NOMO-1 treated with DMSO at 0.1 percent for 48 hours (cell line): ENCODE measurements at regions not wholly inside any gene's neighbourhood (a gene's known extent, or its start where the extent isn't known, plus 50 kb on each side); places are given as distances from the start of the nearest gene placed in this dataset.
"Not testable (repeated sequence)": the region's sequence is repeated elsewhere in the genome, so short reads cannot be mapped to it uniquely, and the experiment has no call there.

Experiments
- DNase-seq: peaks from one replicate; lab custom pipeline; 2025; ENCODE audit not compliant: unreplicated experiment; lab: John Stamatoyannopoulos, UW

DNA sequence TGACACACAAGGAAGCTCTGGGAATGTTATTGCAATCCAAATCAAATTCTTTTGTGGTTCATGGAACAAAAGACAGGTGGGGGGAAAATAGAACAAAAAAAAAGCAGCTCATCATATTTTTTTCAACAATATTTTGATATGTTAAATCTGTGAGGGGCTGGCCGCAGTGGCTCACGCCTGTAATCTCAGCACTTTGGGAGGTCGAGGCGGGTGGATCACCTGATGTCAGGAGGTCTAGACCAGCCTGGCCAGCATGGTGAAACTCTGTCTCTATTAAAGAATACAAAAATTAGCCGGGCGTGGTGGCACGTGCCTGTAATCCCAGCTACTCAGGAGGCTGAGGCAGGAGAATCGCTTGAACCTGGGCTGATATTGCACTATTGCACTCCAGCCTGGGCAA is 279.4 kb upstream of the SPAG17 start:
- not testable (repeated sequence) for DNase-seq

DNA sequence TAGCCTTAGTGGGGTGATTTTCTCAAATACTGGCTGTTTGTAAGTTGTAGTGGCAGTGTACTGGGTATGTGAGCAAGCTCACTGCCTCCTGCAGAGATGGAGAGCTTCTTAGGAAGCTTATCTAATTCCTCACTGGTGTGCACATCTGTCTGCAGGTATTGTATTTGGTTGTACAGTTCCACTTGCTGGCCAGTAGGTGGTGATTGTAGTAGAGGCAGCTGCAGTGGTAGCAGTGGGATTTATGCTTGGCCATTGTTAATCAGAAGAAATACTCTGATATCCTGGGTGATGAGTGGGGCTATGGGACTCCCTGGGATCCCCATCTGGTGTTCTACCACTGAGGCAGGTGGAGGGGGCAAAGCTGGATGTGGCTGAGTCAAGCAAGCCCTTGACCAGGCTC is 276.1 kb upstream of the SPAG17 start:
- no peak for DNase-seq

DNA sequence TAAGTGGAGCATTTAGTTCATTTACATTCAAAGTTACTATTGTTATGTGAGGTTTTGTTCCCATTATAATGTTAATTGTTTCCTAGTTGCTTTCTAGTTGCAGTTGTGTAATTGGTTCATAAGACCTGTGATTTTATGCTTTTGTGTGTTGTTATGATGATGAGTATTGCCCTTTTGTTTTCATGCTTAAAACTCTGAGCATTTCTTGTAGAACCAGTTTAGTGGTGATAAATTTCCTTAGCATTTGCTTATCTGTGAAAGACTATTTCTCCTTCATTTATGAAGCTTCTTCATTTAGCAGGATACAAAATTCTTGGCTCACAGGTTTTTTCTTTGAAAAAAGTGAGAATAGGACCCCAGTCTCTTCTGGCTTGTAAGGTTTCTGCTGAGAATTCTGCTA is 274.8 kb upstream of the SPAG17 start:
- DNase-seq, result no peak

DNA sequence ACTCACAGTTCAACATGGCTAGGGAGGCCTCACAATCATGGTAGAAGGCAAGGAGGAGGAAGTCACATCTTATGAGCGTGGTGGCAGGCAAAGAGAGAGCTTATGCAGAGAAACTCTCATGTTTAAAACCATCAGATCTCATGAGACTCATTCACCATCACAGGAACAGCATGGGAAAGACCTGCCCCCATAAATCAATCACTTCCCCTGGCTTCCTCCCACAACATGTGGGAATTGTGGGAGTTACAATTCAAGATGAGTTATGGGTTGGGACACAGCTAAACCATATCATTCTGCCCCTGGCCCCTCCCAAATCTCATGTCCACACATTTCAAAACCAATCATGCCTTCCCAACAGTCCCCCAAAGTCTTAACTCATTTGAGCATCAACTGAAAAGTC is 268.8 kb upstream of the SPAG17 start:
- not testable (repeated sequence) for DNase-seq

DNA sequence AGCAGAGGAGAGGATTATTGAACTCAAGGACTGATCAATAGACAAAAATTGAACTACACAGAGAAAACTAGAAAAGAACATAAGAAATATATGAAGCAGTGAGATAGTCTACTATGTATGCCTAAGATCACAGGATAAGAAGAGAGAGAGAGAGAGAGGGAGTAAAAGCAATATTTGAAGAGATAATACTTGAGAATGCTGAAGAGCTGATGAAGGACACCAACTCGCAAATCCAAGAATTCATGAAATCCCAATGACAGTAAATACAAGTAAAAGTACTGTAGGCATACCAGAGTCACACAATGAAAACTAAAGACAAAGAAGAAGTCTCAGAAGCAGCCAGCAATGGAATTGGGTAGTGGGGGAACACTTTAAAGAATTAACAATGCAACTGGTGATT is 260.1 kb upstream of the SPAG17 start:
- DNase-seq, result no peak

DNA sequence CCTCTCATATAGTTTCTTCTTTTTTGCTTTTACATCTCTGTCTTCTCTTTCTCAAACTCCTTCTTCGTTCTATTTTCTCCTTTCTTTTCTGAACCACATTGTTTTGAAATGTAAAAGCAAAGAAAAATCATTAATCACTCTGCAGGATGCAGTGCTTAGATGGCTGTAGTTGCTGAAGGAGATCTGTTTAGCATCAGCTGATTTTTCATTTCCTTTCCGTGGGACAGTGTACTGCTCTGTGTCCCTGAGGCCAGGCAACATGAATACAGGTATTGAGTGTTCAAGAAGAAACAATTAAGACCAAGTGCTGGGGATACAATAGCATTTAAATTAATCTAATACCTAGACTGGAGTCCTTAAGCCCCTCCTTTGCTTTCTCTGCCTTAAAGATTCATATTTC is 257.2 kb upstream of the SPAG17 start:
- no peak for DNase-seq

DNA sequence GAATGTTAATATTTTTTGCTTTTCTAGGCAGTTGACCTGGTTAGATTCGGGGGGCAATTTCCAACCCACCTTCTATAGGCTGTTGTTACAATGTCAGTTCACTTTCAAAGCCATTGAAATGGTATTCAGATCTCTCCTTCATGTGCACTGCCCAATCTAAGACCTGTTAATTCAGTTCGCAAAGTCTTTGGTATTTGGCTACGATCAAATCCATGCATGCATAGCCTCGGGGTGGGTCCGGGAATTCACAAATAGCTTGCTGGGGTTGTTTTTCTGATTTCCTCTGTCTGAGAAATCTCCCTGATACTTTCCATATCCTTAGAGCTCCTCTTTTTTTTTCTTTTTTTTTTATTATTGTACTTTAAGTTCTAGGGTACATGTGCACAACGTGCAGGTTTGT is 252.6 kb upstream of the SPAG17 start:
- DNase-seq, result no peak

DNA sequence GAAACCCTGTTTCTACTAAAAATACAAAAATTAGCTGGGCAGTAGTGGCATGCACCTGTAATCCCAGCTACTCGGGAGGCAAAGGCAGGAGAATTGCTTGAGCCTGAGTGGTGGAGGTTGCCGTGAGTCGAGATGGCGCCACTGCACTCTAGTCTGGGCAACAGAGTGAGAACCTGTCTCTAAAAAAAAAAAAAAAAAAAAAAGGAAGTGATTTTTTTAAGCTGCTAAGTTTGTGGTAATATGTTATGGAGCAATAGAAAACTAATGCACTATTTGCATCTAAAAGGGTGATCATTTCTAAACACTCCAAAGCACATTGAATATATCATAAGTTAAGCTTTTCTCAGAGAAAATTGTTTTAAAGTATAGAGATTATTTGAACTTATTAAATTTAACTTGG is 244.8 kb upstream of the SPAG17 start:
- DNase-seq, result peak; percentile 25

DNA sequence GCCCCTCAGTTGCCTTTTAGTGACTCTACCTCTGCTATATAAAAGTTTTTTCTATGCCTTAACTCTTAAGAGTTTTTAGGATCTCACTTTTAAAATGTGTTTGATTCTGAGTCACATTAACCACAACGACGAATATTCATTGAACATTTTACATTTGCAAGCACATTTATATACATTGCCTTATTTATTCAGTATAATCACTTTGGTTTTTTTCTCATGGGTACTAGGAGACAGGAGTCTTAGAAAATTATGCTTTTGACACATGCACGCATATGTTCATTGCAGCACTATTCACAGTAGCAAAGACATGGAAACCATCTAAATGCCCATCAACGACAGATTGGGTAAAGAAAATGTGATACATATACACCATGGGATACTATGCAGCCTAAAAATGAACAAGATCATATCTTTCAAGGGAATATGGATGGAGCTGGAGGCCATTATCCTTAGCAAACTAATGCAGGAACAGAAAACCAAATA is 236.9 kb upstream of the SPAG17 start:
- no peak for DNase-seq

DNA sequence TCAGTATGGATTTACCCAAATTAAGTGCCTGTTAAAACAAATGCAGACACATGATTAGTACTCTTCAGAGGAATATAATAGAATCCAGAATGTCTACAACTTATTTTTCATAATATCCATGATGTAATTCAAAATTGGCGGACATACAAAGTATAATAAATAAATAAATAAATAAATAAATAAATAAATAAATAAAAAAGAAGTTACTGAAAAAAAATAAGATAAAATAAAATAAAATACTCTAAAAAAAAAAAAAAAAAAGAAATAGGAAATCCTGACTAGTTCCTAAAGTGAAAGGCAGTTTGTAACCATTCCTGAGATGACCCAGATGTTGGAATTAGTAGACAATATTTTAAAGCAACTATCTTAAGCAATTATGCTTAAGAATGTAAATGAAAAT is 219.0 kb upstream of the SPAG17 start:
- no peak for DNase-seq

DNA sequence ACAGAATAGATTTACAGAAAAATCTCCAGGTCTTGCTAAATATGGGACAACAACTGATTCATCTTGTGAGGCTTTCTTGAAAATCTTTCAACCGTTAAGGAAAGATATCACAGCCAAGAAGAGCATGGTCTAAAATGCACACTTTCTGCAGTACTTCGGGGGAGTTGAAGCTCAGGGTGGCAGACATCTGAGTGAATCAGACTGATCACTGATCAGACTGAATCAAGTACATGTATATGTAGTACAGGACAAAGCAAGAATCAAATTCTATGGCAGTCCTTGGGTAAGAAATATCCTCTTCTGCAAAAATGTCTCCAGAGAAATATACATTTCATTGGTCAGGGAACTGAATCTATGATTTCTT is 212.4 kb upstream of the SPAG17 start:
- DNase-seq, result no peak

DNA sequence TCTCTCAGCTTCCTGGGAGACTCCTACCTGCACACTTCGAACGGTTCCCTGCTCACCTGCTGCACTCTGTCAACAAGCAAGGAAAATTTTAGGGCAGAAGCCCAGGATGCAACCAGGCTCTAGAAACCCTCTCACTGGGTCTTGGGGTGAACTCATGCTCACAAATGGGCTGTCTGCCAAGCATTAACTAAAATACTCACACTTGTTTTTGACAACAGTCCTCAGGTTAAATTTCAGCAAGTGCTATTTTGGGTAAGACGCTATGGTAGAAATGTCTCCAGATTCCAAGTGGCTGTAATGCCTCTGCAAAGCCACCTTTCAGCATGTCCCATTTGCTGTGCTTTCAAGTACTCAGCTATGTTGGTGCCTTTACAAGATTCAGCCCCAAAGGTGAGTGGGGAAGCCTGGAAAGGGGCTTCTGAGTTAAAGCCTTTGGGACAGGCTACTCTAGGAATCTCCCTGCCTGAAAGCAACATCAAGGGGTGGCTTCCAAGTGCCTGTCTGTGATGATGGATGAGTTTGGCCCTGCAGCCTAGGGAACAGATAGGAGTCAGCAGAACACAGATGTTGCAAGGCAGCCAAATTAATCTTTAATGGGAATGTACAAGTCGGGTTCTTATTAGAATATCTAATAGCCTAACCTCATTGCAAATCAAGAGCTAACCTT is 211.9 kb upstream of the SPAG17 start:
- DNase-seq, result no peak

DNA sequence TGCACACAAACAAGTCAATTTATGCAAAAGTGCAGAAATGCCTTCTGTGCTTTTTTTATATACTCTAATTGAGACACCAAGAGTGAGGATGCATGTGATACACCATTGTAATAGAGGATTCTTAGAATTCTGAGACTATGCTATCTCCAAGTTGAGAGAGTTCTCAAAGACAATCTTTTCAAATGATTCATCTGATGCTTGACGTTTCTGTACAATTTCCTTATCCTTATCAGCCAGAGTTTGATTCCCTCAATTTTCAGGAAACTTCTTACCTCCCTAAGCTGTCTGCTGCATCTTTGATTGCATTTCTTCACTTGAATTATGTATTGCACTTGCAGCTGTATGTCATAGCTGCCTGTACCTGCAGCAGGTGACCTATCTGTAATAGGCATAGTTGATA is 211.3 kb upstream of the SPAG17 start:
- DNase-seq, result no peak

DNA sequence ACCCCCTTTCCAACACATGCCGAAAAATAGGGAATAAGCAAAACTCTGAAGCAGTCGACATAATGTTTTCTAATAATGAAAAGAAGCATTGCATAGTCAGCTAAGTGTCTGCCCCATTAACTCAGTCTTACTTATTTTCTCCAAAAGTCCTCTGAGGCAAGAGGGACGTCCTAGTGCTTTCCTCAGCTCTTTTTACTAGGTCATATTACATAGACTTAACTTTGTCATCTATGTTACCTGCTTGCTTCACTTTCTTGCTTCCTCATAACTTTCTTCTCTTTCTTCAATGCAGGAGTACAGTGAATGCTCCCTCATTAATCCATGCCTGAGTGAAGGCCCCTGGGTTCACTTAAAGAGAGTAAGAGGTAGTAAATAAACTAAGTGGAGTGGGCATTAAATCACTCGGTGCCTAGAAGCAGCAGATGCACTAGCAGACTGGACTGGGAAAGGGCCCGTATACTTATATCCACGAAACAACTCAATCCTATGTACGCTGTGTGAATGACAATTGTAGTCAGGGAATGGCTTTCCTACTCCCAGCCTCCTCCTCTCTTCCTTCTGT is 210.5 kb upstream of the SPAG17 start:
- DNase-seq, result no peak

DNA sequence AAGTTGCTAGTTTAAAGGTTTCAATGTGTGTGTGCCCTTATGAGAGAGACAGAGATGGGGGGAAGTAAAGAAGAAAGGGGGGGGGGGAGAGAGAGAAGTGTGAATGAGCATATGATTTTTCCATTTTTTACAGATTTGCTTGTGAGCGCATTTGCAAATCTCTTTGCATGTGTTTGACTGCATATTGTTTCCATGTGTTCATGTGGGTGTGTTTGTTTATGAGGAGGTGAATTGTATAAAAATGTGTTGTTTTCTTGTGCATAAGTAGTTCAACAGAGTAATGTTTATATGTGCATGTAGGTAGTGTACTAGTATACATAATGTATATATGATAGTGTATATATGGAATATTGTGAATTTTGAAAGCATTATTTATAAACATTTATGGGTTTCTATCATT is 205.9 kb upstream of the SPAG17 start:
- DNase-seq, result no peak

DNA sequence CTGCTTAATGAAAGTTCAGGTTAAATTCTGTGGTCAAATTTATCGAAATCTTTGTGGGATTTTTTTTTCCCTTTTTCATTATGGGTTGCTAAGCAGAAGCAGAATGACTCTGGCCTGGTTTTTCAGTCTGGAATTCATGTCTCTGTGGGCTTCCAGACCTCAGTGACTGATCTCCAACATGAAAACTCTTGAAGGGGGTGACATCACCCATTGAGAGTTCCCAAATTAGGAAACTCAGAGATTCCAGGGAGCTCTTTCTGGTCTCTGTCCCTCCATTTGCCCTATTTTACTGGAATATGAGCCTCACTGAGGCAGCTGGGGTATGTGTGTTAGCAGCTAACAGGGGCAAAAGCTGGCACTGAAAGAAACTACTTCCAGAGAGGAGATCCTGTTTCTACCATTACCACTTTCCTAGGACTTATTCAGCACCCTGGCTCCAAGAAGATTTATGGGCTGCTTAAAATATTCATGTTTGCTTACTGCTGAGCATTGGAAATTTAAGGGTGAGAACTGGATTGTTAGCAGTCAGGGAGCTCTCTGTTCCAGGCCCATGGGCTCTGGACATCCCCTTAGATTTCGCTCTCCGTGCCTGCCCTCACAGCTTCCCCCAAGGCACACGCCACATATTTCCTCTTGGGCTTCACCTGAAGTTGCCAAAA is 203.4 kb upstream of the SPAG17 start:
- DNase-seq, result no peak

DNA sequence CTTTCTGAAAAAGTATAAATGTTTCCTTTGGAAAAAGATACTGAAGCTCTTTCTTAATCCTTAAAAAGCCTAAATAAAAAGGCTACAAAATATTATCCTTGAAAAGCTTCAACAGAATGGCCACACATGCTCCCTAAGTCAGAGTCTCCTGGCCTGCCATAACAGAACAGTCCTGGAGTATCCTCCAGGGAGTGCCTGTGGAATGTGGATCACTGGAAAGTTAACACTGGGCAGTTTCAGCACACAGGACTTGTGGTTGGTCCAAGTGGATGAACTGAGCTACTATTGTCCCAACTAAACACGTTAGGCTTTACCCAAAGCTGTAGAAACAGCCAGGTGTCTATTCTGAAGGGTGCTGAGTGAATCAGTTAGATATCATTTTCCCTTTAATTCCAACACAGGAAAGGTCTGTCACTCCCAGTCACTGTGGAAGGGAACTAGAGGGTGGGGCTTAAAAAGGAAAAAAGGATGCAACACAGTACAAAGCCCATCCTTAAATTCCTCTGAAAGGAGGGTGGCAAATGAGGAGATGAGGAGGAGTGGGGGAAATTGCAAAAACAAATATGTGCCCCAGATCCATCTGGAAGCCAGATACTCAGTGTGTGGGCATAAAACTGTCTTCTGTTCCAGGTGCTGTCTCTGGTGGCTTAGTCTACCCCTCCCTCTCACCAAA is 196.3 kb upstream of the SPAG17 start:
- no peak for DNase-seq

DNA sequence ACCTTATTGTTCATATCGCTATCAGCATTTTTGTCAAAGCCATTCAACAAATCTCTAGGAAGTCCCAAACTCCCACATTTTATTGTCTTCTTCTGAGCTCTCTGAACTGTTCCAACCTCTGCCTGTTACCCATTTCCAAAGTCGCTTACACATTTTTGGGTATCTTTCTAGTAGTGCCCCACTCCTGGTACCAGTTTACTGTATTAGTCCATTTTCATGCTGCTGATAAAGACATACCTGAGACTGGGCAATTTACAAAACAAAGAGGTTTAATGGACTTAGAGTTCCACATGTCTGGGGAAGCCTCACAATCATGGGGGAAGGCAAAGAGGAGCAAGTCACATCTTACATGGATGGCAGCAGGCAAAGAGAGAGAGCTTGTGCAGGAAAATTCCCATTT is 192.2 kb upstream of the SPAG17 start:
- not testable (repeated sequence) for DNase-seq

DNA sequence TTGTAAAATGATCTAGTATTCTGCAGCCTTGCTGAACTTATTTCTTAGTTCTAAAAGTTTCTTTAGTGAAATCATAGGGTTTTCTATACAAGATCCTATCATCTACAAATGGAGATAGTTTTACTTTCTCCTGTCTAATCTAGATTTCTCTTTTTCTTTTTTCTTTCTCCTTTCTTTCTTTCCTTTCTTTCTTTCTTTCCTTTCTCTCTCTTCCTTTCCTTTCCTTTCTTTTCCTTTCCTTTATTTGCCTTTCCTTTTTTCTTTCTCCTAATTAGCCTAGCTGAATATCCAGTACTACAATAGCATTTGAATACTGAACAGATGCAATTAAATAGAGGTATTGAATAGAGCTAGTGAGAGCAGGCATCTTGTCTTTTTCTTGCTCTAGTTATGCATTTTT is 186.6 kb upstream of the SPAG17 start:
- no peak for DNase-seq

DNA sequence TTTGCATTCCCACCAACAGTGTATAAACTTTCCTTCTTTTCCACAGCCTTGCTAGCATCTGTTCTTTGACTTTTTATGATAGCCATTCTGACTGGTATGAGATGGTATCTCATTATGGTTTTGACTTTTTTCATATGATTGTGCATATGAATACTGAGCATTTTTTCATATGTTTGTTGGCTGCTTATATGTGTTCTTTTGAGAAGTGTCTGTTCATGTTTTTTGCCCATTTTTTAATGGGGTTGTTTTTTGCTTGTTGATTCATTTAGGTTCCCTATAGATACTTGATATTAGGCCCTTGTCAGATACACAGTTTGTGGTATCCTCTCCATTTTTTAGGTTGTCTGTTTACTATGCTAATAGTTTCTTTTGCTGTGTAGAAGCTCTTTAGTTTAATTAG is 185.8 kb upstream of the SPAG17 start:
- DNase-seq, result no peak

DNA sequence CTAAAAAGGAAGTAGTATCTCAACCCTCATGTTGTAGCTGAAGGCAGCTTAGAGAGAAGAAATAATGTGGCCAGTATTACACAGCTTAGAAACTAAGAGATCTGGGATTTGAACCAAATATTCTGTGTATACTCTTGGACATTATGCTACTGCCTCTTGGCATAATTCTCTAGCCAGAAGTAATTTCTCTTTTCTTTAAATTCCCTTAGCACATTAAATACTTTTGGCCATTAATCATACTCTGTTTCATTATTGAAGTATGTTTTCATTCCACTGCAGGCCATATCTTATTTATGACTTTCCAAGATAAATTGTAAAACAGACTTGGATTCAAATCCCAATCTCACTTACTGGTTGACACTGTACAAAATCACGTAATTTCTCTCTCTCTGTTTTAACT is 181.3 kb upstream of the SPAG17 start:
- DNase-seq, result no peak

DNA sequence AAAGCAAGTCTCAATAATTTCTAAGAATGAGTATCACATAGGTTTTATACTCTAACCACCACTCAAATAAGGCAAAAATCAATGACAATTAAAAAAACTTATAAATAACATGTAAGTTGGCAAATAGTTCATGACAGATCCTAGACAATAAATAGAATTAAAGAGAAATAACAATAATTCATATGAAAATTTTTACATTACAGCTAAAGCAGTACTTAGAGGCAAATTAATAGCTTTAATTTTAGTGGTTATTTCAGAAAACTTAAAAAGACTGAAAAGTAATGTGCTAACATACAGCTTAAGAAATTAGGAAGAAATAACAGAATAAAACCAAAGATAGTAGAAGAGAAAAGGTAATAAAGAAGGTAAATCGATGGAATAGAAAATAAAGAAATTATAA is 179.9 kb upstream of the SPAG17 start:
- DNase-seq, result no peak
